ENCODE measurements at regions not wholly inside any gene's neighbourhood (a gene's known extent, or its start where the extent isn't known, plus 50 kb on each side); places are given as distances from the start of the nearest gene placed in this dataset.

DNA sequence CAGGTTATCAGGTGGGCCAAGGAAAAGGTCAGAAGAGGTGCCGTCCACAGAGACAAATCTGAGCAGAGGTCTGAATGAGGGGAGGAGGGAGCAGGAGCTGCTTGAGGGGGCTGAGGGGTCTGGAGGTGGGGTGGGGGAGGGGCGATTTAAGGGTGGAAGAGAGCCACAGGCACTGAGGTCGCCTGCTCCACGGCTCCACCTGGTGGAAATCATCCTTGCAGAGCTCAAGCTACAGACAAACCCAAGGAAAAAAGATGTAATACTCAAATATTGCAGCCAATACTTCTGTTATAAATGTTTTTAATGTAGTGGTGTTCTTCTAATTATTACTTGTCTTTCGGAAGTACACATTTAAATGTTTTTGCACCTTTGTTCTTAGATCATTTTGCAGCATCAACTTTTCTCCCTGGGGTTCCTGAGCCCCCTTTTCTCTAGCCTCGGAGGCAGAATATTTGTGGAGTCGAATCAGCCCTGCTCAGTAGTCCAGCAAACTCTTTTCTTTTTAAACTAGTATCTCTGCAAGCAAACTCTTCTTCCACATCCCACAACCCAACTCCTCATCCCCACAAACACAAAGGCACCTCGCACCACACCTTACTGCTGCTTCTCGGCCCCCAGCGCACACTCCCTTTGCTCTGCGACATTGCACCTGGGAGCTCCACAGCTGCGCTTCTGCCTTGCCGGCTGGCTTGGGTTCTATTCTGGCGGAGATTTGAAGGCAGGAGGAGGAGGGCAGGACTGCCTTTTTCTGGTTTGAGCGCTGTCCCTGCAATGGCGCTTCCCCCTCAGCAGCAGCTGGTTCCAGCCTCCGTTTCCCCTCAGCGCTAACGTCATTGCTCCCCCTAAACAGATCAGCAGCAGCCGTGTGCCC, 51.0 kb upstream of the TFAP2A start:
- peak; percentile 13 for DNase-seq

All from fibroblast of skin of back (primary cell).